HCT116 (cell line): ENCODE measurements at regions not wholly inside any gene's neighbourhood (a gene's known extent, or its start where the extent isn't known, plus 50 kb on each side); places are given as distances from the start of the nearest gene placed in this dataset.

Experiments
- EZH2 ChIP-seq: fragments of 200-600 bp; sonication (generic); IDR thresholded peaks from 2 replicates; pipeline ENCODE4 v1.6.1; 2017; ENCODE audit warnings: antibody characterized with exemption, mixed run types
- EZH2phosphoT487 ChIP-seq: fragments of 200-600 bp; IDR thresholded peaks from 2 replicates; pipeline ENCODE4 v1.6.1; 2018; ENCODE audit warnings: antibody characterized with exemption, borderline replicate concordance
- POLR2A ChIP-seq: IDR thresholded peaks from 2 replicates; pipeline ENCODE4 v1.7.0; 2011; ENCODE audit warnings: borderline replicate concordance; ENCODE audit not compliant: insufficient read depth, insufficient read length; ENCODE audit errors: extremely low read depth
- POLR2AphosphoS5 ChIP-seq: IDR thresholded peaks from 2 replicates; pipeline ENCODE4 v1.6.1; 2011; ENCODE audit warnings: mild to moderate bottlenecking, low read depth, low read length, moderate library complexity
- SP1 ChIP-seq: IDR thresholded peaks from 2 replicates; pipeline ENCODE4 v1.6.1; 2012; ENCODE audit warnings: low read depth
- TF ChIP-seq, protein P1 (sequence below), 3 experiments: fragments of 200-600 bp in 1 of 3; sonication (generic) in 1 of 3; IDR thresholded peaks in 2 of 3; conservative IDR thresholded peaks in 1 of 3; 2 replicates each; pipeline ENCODE4 v1.5.1; 2012 to 2017; ENCODE audit warnings: low read depth in 2 of 3, low read length in 2 of 3, antibody characterized with exemption in 1 of 3, borderline replicate concordance in 1 of 3, control low read depth in 1 of 3, mild to moderate bottlenecking in 1 of 3, mixed read lengths in 1 of 3, mixed run types in 1 of 3, moderate library complexity in 1 of 3; ENCODE audit not compliant: insufficient read depth in 1 of 3
- TF ChIP-seq, protein P2 (sequence below): IDR thresholded peaks from 2 replicates; pipeline ENCODE4 v1.6.1; 2012

DNA sequence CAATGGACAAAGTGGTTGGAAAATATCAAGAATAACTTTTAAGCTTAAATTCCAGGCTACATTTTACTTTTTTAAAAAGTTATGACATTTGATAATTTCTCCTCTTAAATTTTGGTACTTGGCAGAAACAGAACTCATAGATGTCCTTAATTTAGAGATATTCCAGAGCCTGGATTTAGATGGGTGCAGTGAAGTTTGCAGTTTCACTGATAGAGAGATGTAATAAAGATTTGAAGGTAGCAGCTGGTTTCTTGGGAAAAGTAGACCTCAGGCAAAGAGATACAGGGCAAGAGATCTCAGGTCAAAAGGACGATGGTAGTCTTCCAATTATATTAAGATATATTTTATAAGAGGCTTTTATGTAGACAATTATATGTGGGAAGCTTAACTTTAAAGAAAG is 134.6 kb downstream of the ISL1 start:
- TF ChIP-seq, protein P1, sequence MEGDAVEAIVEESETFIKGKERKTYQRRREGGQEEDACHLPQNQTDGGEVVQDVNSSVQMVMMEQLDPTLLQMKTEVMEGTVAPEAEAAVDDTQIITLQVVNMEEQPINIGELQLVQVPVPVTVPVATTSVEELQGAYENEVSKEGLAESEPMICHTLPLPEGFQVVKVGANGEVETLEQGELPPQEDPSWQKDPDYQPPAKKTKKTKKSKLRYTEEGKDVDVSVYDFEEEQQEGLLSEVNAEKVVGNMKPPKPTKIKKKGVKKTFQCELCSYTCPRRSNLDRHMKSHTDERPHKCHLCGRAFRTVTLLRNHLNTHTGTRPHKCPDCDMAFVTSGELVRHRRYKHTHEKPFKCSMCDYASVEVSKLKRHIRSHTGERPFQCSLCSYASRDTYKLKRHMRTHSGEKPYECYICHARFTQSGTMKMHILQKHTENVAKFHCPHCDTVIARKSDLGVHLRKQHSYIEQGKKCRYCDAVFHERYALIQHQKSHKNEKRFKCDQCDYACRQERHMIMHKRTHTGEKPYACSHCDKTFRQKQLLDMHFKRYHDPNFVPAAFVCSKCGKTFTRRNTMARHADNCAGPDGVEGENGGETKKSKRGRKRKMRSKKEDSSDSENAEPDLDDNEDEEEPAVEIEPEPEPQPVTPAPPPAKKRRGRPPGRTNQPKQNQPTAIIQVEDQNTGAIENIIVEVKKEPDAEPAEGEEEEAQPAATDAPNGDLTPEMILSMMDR (IDR thresholded peaks at IDR 0.05 in 2 of 3, conservative IDR thresholded peaks at IDR 0.05 in 1 of 3; ENCODE audit: borderline replicate concordance in 1 of 3, insufficient read depth in 1 of 3, low read depth in 2 of 3, low read length in 2 of 3), result no peak
- TF ChIP-seq POLR2AphosphoS5, result no peak
- no peak for TF ChIP-seq EZH2
- TF ChIP-seq, protein P2, sequence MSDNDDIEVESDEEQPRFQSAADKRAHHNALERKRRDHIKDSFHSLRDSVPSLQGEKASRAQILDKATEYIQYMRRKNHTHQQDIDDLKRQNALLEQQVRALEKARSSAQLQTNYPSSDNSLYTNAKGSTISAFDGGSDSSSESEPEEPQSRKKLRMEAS, result no peak
- TF ChIP-seq EZH2phosphoT487, result no peak
- TF ChIP-seq SP1, result no peak
- TF ChIP-seq POLR2A, result no peak
